ENCODE measurements at regions not wholly inside any gene's neighbourhood (a gene's known extent, or its start where the extent isn't known, plus 50 kb on each side); places are given as distances from the start of the nearest gene placed in this dataset.

- Histone ChIP-seq H2AFZ (ENCODE audit: low read length) (peak overlapping the region; percentile 45), H3K27me3 (ENCODE audit: insufficient read depth, low read length) (no peaks in the 10 kb centered on the region), H3K4me1 (ENCODE audit: insufficient read depth, low read length) (peaks cover 28% of the 10 kb centered on the region), H3K4me2 (ENCODE audit: insufficient read depth, low read length) (peak overlapping the region; percentile 48), H3K27ac (ENCODE audit: low read depth, low read length) (no peak overlapping the region), H4K20me1 (ENCODE audit: insufficient read depth, low read length) (no peaks in the 10 kb centered on the region), H3K36me3 (ENCODE audit: insufficient read depth, low read length) (no peaks in the 10 kb centered on the region), H3K79me2 (ENCODE audit: insufficient read depth, low read length) (no peaks in the 10 kb centered on the region), H3K4me3 (ENCODE audit: insufficient read depth, low read length) (no peak overlapping the region), H3K9me3 (ENCODE audit: low read depth, low read length) (no peaks in the 10 kb centered on the region)
- TF ChIP-seq CTCF (IDR thresholded peaks at IDR 0.05; ENCODE audit: extremely low read depth, low read depth, low read length) = no peak
- no peak for DNase-seq (ENCODE audit: insufficient read length, low spot score, missing footprints)
Observed at GRCh38 chr15:66623801-66624453, 58.1 kb upstream of the LCTL start.

GRCh38 chr15:66625531-66625930, 59.7 kb upstream of the LCTL start:
- no peak for DNase-seq (ENCODE audit: insufficient read length, low spot score, missing footprints)
- Histone ChIP-seq H3K4me3 (ENCODE audit: insufficient read depth, low read length) (no peak overlapping the region), H3K27me3 (ENCODE audit: insufficient read depth, low read length) (no peaks in the 10 kb centered on the region), H3K36me3 (ENCODE audit: insufficient read depth, low read length) (no peaks in the 10 kb centered on the region), H3K4me1 (ENCODE audit: insufficient read depth, low read length) (peaks cover 25% of the 10 kb centered on the region), H3K4me2 (ENCODE audit: insufficient read depth, low read length) (no peak overlapping the region), H2AFZ (ENCODE audit: low read length) (no peak overlapping the region), H4K20me1 (ENCODE audit: insufficient read depth, low read length) (no peaks in the 10 kb centered on the region), H3K79me2 (ENCODE audit: insufficient read depth, low read length) (no peaks in the 10 kb centered on the region), H3K27ac (ENCODE audit: low read depth, low read length) (no peak overlapping the region), H3K9me3 (ENCODE audit: low read depth, low read length) (no peaks in the 10 kb centered on the region)
- no peak for TF ChIP-seq CTCF (IDR thresholded peaks at IDR 0.05; ENCODE audit: extremely low read depth, low read depth, low read length)

GRCh38 chr15:66625974-66626373, 60.2 kb upstream of the LCTL start:
- Histone ChIP-seq H4K20me1 (ENCODE audit: insufficient read depth, low read length) (no peaks in the 10 kb centered on the region), H3K9me3 (ENCODE audit: low read depth, low read length) (no peaks in the 10 kb centered on the region), H3K4me2 (ENCODE audit: insufficient read depth, low read length) (no peak overlapping the region), H3K79me2 (ENCODE audit: insufficient read depth, low read length) (no peaks in the 10 kb centered on the region), H3K27ac (ENCODE audit: low read depth, low read length) (no peak overlapping the region), H2AFZ (ENCODE audit: low read length) (no peak overlapping the region), H3K36me3 (ENCODE audit: insufficient read depth, low read length) (no peaks in the 10 kb centered on the region), H3K27me3 (ENCODE audit: insufficient read depth, low read length) (no peaks in the 10 kb centered on the region), H3K4me1 (ENCODE audit: insufficient read depth, low read length) (peaks cover 25% of the 10 kb centered on the region), H3K4me3 (ENCODE audit: insufficient read depth, low read length) (no peak overlapping the region)
- DNase-seq (ENCODE audit: insufficient read length, low spot score, missing footprints) = no peak
- no peak for TF ChIP-seq CTCF (IDR thresholded peaks at IDR 0.05; ENCODE audit: extremely low read depth, low read depth, low read length)

- Histone ChIP-seq H3K9me3 (ENCODE audit: low read depth, low read length) (no peaks in the 10 kb centered on the region), H3K27me3 (ENCODE audit: insufficient read depth, low read length) (no peaks in the 10 kb centered on the region), H3K27ac (ENCODE audit: low read depth, low read length) (no peak overlapping the region), H3K4me1 (ENCODE audit: insufficient read depth, low read length) (peaks cover 4% of the 10 kb centered on the region), H2AFZ (ENCODE audit: low read length) (no peak overlapping the region), H4K20me1 (ENCODE audit: insufficient read depth, low read length) (no peaks in the 10 kb centered on the region), H3K36me3 (ENCODE audit: insufficient read depth, low read length) (no peaks in the 10 kb centered on the region), H3K4me3 (ENCODE audit: insufficient read depth, low read length) (no peak overlapping the region), H3K4me2 (ENCODE audit: insufficient read depth, low read length) (no peak overlapping the region), H3K79me2 (ENCODE audit: insufficient read depth, low read length) (no peaks in the 10 kb centered on the region)
- no peak for DNase-seq (ENCODE audit: insufficient read length, low spot score, missing footprints)
- no peak for TF ChIP-seq CTCF (IDR thresholded peaks at IDR 0.05; ENCODE audit: extremely low read depth, low read depth, low read length)
Observed at GRCh38 chr15:66628976-66629723, 63.4 kb upstream of the LCTL start.

All from osteoblast (primary cell).